Posterior cingulate gyrus (tissue), 11 donors: ENCODE measurements at regions not wholly inside any gene's neighbourhood (a gene's known extent, or its start where the extent isn't known, plus 50 kb on each side); places are given as distances from the start of the nearest gene placed in this dataset.
A peak's percentile ranks its signal among the peaks of the same experiment; 100 is the strongest.
"Not testable (repeated sequence)": the region's sequence is repeated elsewhere in the genome, so short reads cannot be mapped to it uniquely, and the experiment has no call there.

Experiments
- DNase-seq, 10 donors: peaks; one replicate each; pipeline versions ENCODE4 v3.0.0 to v3.0.0-alpha.2; 2020 to 2021; ENCODE audit warnings: mixed read lengths in 3 of 10
- intact Hi-C: fragments of 100-400 bp; cut with DNase I; formaldehyde crosslinking; loops from one replicate; pipeline ENCODE4 v1.15.1; 2023

DNA sequence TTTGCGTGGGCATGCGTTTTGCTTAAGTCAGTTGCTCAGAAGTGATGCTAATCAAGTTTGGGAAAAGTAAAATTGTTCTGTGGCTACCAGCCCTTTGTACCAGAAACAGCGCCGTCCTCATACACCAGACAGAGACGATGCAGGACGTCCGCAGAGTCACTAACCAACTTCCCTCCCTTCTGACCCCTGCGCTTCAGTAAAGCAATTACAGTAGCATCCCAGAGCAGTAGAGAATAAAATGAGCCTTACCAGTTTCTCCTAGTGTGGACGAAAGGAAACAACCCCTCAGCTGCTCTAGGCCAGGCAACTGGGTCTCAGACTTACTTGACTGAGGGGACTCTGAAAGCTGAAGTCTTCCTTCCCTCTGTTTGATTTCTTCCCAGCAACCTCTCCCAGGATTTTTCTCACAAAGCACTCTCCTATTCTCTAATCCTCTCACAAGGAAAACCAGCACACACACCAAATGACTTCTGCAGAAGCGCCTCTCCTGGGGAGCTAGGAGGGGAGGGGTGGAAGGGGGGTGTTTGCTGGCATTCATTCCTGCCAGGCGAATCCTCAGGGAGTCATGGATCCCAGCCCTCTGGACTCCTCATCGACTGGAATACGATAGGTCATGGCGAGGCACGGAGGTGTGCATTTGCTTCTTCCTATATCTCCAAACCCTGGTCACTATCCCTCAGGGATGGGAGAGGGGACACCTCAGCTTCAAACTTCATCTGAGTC is 56.0 kb upstream of the MID1 start:
- intact Hi-C loops = no loop called here
- no peak for DNase-seq

DNA sequence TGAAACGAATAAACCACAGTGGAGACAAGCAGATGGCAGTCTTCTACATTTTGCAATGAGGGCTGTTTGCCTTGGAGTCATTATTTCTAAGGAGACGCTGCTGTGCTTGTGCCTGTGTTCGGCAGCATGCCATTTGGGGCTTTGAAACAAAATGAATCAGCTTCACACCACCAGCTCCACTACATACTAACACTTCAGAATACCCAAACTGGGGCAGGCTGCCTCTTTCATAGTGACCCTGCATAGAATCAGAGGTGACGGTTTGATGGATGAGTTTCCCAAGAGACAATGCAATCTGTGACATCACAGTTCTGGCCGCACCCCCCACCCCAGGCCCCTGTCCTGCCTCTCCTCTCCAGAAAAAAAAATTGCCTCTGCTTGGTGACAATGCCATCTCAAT is 57.1 kb upstream of the MID1 start:
- intact Hi-C loops = no loop called here
- peak in 5 of 10 donors; percentile 11 to 65 (median 17) for DNase-seq

DNA sequence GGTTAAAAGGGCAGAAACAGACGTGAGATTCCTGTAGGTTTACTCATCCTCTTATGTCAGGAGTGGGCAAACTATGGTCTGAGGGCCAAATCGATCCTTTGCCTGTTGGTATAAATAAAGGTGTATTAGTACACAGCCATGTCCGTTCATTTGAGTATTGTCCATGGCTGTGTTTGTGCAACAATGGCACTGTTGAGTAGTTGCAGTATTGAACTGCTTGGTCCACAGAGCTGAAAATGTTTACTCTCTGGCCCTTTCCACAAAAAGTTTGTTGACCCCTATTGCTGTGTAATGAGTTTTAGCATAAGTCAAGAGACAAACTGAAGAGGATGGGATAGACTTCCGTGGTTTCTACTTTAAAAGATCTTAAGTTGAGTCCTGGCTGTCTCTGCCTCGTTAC is 59.0 kb upstream of the MID1 start:
- DNase-seq = no peak
- intact Hi-C loops = no loop called here

DNA sequence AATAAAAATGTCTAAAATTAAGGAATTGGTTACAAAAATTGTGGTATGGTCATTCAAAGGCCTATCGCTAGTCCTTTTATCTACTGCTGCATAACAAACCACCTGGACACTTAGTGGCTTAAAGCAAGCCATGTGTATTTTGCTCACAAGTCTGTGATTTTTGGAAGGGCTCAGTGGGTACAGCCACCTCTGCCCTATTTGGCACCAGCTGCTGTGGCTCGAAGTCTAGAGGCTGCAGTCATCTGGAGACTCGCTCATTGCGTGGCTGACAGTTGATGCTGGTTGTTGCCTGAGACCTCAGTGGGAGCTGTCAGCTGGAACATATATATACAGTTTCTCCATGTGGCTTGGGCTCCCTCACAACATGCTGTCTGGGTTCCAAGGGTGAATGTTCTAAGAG is 60.8 kb upstream of the MID1 start:
- intact Hi-C loops = no loop called here
- no peak for DNase-seq

DNA sequence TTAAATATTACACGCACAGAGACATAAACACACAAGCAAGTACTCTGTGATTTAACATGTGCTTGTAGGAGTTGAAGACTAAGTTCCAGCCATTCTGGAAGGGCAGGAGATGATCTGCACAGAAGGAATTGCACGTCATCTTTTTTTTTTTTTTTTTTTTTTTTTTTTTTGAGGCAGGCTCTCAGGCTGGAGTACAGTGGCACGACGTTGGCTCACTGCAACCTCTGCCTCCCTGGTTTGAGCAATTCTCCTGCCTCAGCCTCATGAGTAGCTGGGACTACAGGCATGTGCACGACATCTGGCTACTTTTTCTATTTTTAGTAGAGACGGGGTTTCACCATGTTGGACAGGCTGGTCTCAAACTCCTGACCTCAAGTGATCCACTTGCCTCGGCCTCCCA is 63.2 kb upstream of the MID1 start:
- DNase-seq, intact Hi-C loops: not testable (repeated sequence)

DNA sequence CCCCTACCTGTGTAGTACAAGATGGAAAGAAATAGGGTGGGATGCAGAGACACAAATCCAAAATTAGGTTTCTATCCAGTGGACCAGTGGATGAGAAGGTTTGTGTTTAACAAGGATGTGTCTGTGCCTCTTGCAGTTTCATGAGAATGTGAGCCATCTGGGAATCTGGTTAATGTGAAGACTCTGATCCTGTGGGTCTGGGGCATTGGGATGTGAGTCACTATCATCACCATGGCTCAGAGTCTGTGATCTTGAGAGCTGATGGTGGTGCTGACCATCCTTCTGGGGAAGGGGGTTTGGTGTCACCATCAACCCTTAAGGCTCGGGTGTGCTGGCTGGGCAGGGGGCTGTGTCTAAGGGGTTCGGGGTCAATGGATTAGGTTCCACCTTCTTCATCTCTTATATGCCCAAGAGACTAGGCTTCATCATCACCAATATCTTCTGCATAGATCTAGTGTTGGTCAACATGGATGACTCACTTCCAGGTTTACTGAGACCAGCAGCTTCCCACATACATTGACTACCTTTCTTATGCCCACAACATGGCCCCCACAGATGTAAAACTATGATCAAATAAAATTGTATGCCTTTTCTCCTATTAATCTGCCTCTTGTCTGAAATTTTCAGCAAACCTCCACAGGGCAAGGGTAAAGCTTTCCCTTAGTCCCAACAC is 65.7 kb upstream of the MID1 start:
- intact Hi-C loops = no loop called here
- DNase-seq = no peak

DNA sequence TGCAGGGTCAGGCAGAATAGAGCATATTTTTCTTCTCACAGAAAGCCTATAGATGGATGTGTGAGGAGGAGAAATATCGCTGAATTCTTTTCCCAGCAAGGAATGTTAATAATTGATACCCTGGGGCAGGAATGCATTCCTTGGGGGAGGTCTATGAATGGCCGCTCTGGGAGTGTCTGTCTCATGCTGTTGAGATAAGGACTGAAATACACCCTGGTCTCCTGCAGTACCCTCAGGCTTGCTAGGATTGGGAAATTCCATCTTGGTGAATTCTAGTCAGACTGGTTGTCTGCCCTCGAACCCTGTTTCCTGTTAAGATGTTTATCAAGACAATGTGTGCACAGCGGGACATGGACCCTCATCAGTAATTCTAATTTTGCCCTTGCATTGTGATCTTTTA is 71.4 kb upstream of the MID1 start:
- intact Hi-C loops, DNase-seq: not testable (repeated sequence)

DNA sequence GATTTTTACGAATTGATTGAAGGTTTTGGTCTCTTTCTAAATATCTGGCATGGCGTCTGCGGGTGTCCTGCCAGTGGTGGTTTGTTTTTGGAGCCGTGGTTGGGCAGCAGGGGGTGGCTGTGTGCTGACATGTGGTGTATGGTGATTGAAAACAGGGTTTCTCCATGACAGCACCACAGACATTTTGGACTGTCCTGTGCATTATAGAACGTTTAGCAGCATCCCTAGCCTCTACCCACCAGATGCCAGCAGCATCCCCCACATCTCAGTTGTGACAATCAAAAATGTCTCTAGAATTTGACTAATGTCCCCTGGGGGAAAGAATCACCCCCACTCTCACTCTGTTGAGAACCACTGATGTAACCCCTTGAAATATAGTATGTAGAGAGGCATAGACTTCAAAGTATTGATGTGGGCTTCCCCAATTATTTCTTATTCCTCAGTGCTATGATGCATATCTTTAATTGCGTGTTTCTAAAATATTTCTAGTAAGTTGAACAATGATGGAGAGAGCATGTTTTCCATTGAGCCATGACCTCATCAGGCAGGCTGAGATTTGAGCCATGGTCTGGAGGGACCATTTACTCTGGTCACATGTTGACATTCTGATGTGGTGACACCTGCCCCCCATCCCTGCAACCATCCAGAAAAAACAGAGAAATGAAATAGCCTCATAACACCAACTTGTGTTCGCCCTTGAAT is 77.4 kb upstream of the MID1 start:
- intact Hi-C loops = no loop called here
- DNase-seq = no peak

DNA sequence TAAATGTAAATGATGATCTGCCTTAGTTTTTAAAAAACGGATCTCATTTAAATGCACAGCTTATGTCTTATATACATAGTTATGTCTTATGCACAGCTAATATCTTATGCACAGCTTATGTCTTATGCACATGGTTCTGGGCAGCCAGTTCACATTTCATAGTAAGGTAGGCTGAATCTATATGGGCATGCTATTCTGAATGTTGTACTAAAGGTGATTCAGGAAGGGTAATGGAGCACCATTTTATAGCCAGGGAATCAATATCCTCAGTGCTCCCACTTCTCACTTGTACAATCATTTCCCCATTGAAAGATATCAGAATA is 77.9 kb upstream of the MID1 start:
- intact Hi-C loops = no loop called here
- DNase-seq = no peak

DNA sequence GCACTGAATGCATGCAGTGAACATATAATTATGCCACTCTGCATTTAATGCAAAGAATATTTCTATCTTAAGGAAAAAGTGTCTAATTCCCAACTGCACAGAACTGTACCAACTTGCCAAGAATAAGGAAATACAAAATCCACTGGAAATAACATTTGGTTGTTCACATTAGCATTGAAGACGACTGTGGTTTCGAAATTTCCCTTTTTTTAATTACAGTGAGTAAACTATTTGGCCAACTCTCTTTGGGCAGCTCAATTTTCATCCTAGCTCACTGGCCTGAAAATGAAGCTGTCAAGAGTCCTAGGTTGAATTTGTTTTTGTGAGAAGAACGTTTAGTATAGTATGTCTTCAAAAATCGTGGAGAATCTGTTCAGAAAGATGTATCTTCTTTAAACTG is 81.6 kb upstream of the MID1 start:
- intact Hi-C loops = no loop called here
- DNase-seq = no peak

DNA sequence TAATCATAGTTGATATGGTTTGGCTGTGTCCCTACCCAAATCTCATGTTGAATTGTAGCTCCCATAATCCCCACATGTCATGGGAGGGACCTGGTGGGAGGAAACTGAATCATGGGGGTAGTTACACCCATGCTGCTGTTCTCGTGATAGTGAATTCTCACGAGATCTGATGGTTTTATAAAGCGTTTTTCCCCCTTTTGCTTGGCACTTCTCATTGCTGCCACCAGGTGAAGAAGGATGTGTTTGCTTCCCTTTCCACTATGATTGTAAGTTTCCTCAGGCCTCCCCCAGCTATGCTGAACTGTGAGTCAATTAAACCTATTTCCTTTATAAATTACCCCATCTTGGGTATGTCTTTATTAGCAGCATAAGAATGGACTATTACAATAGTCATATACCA is 86.0 kb upstream of the MID1 start:
- DNase-seq, intact Hi-C loops: not testable (repeated sequence)

DNA sequence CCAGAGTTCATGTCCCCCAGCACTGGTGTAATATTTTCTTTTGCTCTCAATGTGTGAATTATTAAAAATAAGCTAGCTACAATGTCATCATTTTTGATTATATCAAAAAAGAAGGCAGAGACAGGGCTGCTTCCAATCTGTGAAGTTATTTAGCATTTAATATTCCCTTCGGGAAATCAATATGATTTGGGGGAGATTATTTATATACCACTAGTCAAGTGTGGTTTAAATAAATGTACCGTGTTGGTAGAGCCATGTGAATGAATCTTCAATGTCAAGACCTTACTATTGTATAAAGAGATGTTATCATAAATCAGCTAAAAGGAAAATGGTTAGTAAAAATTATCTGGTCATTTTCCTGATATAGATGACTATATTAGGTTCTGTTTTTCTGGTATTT is 87.4 kb upstream of the MID1 start:
- intact Hi-C loops = no loop called here
- no peak for DNase-seq

DNA sequence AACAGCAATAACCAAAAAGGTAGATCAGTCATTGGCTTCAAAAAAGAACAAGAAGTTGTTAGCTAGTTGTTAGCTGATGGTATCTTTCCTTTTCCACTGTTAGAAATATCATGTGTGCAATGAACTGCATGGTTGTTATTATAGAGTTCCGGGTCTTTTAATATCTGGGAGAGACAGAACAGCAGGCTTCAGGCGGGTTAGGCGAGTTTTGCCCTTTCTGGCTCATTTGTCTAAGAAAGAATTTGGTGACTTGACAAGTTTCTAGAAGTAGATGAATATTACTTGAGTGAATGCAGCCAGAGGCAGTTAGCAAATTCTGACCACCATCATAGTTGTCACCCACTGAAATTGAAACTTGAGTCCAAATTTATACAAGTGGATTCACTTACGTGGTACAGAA is 88.9 kb upstream of the MID1 start:
- no peak for DNase-seq
- intact Hi-C loops = no loop called here

DNA sequence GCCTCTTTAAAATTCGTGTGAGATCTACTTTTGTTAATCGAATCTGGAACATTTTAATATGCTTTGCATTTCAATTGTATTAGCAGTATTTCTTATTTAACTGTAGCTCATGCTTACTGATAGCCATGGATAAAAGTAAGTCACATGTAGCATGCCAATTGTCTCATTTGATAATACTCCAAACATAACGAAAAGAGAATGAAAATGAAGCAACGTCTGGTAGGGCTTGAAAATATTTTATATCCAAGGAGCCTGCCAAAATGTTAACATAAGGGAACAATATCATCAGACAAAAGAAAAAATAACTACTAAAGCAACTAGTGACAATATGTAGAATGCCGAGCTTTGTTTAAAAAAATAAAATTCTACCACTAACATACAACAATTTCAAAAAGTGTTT is 94.1 kb upstream of the MID1 start:
- no peak for DNase-seq
- intact Hi-C loops = no loop called here

DNA sequence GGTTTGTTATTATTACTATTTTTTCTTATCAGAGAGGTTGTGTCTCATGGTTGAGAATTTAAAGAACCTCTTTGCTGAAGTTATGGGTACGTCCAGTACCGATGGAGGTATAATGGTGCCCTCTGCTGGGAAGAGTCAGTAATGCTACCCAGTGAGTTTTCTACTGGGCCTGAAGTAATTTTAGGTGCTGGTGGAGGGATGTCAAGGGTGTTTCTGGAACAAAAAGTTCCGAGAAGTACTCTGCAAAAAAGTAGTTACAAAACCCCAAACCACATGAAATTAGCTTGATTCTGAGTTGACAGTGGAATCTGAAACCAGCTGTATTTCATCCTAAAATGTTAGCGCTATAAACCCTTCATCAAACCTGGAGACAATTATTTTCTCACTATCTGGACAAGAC is 102.5 kb upstream of the MID1 start:
- intact Hi-C loops = loop anchor here (2.0 kb wide), 1 partner anchor 534 kb away; no protein-coding TSS in a partner anchor
- DNase-seq = peak in 4 of 10 donors; percentile 48 to 58 (median 54)

DNA sequence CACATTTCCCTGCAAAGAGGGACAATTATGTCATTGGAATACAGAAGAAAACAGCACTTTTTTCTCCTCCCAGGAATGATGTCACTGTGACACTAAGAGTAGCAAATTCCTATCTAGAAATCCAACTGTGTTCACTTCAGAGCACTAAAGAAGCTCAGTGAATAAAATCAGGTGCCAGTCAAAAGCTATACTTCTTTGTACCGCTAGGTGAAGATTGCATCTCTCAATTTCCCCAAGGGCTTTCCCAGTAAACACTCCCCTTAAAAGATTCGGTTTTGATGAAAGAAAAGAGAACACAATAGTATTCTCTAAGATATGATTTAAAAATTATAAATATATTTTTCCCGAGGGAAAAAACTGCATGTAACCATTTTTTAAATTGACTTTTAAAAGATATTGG is 104.7 kb upstream of the MID1 start:
- no peak for DNase-seq
- intact Hi-C loops = no loop called here

DNA sequence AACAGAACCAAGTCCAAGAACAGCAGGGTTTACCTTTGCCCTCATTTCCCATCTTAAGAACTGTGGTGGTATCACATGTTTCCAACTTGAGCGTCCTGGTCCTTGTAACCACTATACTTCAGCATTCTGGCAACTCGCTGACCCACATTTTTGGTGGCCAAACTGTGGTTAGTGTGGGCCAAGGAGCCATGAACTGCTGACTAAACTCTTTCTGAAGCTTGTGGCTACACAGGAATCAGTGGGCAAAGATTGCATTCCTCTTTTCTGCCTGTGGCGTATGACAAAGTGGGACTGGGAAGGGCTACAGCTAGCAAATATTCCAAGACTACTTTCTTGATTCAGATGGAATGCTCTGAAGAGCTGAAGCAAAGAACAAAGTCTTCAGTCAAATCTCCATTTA is 106.3 kb upstream of the MID1 start:
- DNase-seq = no peak
- intact Hi-C loops = no loop called here

DNA sequence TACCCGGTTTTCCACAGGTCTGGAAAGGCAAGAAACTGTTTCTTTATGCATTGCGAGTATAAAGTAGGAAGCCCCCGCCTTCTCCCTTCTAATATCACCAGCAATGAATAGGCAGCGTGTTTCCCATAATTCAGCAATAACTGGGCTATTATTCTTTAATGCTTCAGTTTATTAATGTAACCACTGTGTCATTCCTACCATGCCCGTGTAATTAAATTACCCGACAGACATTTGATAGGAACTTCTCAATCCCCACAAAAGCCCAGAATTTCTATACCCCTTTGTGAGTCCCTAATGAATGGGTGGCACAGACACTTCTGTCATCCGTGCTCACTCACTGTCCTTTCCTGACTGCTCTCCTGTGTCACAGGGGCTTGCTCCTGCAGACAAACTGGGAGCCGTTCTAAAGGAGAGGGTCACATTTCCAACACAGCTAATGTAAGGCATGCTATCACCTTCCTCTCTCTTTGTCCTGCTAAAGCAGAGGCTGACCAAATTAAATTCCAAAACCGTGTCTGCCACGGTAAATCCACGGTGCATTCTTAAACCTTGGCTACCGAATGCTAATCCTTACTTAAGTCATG is 108.5 kb upstream of the MID1 start:
- no peak for DNase-seq
- intact Hi-C loops = no loop called here

DNA sequence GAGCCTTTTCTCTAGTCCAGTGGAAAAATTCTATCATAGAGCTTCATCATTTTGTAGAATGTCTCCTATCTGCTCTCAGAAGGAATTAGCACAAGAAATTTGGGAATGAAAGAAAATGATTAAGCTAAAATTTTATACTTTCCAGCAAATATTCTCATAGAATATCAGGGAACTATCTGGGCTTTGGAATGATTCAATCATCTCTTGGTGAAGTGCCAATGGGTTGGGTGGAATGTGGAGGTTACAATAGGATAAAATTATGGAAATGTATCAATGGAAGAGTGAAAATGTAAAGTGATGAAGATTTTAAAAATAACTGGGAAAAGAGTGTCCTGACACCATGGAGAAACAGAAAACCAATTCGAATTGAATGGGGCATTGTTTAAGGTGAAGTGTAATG is 119.0 kb upstream of the MID1 start:
- intact Hi-C loops = no loop called here
- DNase-seq = no peak

DNA sequence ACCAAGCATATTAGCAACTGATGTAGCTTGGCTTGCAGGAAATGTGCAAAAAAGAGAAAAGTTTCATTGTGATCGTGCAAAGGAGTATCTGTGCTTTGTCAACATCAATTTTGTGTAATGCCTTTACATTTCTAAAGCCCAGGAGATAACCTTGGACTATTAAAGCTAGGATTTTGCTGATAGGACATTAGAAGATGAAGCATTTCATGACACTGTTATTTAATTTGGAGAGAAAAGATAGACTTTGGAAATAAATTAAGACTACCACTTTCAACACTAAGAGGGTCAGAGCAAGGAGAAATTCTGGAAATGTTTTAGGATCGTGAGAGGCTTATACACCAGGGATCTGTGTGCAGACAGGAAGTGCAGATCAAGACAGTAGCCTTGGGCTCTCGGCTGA is 120.6 kb upstream of the MID1 start:
- intact Hi-C loops = no loop called here
- no peak for DNase-seq

DNA sequence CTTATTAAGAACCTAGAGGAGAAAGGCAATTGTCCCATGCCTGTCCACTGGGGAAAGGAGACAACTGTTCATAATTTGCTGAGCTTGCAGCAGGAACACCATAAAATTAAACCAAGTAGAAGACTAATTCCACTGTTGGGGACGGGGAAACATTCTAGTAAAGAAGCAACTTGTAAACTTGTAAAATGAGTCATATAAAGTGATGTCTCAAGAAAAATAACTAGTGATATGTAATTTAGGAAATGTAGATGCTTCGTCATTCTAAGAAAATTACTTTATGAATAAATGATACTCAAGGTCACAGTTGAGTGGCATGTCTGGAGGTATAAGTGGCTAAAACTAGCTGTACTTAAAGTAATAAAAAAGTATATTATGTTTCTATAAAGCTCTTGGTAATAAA is 121.2 kb upstream of the MID1 start:
- no peak for DNase-seq
- intact Hi-C loops = no loop called here

DNA sequence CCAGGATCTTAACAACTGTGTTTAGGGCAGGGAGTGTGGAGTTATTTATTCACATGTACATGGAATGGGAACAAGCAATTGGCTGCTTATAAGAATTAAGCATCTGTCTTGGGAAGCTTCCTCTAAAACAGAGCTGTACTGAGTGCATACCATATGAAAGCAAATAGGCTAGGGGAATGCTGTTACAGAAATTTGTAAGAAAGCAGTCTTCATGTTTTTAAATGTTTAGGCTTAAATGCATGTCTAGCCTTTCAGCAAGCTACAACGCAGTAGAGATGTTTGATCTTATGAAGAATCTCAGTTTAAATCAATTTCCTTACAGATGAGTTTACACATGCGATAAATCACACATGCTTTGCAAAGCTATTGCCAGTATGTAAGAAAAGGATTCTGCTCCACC is 123.1 kb upstream of the MID1 start:
- intact Hi-C loops = no loop called here
- DNase-seq = no peak
